RWPE1 (cell line): ENCODE measurements at regions not wholly inside any gene's neighbourhood (a gene's known extent, or its start where the extent isn't known, plus 50 kb on each side); places are given as distances from the start of the nearest gene placed in this dataset.

ENCODE experiments used
- CTCF ChIA-PET: fragments of 350-600 bp; sonication (Branson Sonifier 250); formaldehyde crosslinking; extraction: SDS; loops from one replicate; lab custom pipeline; 2021; lab: Yijun Ruan, JAX
- POLR2A ChIA-PET: fragments of 400-600 bp; formaldehyde crosslinking; extraction: SDS; loops from one replicate; lab custom pipeline; 2020; ENCODE audit warnings: antibody characterized with exemption; ENCODE audit not compliant: low non-redundant PET; lab: Yijun Ruan, JAX
- DNase-seq: peaks from one replicate; pipeline ENCODE4 v3.0.0; 2012; ENCODE audit warnings: low spot score
- H3K27ac ChIP-seq: fragments of 450-650 bp; 2 replicates; pipeline ENCODE4 v1.5.1; 2017
- CTCF ChIP-seq: fragments of 450-650 bp; conservative IDR thresholded peaks from 2 replicates; pipeline ENCODE4 v1.5.1; 2017; ENCODE audit warnings: low read depth, mild to moderate bottlenecking

- CTCF ChIA-PET = no interaction called here
- POLR2A ChIA-PET = no interaction called here
- no peak for TF ChIP-seq CTCF
- DNase-seq = no peak
- no peak overlapping the region for H3K27ac ChIP-seq
These were observed 1531.8 kb downstream of the PCDH7 start for GRCh38 chr4:32251926-32252325.

GRCh38 chr4:32254216-32254615 lies 1534.0 kb downstream of the PCDH7 start:
- no peak for DNase-seq
- TF ChIP-seq CTCF = no peak
- ChIA-PET CTCF (no interaction called here), POLR2A (no interaction called here)
- H3K27ac ChIP-seq = no peak overlapping the region

- H3K27ac ChIP-seq = no peak overlapping the region
- ChIA-PET POLR2A (no interaction called here), CTCF (no interaction called here)
- DNase-seq = no peak
- TF ChIP-seq CTCF = no peak
These were observed 1538.8 kb downstream of the PCDH7 start for GRCh38 chr4:32258986-32259385.

- H3K27ac ChIP-seq = no peak overlapping the region
- TF ChIP-seq CTCF = no peak
- CTCF ChIA-PET = no interaction called here
- DNase-seq = no peak
- POLR2A ChIA-PET = no interaction called here
These were observed 1541.0 kb downstream of the PCDH7 start for GRCh38 chr4:32261196-32261595.

- POLR2A ChIA-PET = no interaction called here
- peak; percentile 2 for DNase-seq
- CTCF ChIA-PET = no interaction called here
These were observed 1548.7 kb downstream of the PCDH7 start for GRCh38 chr4:32268863-32269262.

GRCh38 chr4:32290102-32290501 lies 1569.9 kb downstream of the PCDH7 start:
- CTCF ChIA-PET = no interaction called here
- H3K27ac ChIP-seq = no peak overlapping the region
- no peak for TF ChIP-seq CTCF
- POLR2A ChIA-PET = no interaction called here
- no peak for DNase-seq

More at GRCh38 chr4:32268863-32269262, 1548.7 kb downstream of the PCDH7 start:
- TF ChIP-seq CTCF = 0 out of 2 replicates have a peak, but pooled peaks have one; percentile 9
- no peak overlapping the region for H3K27ac ChIP-seq

GRCh38 chr4:32318926-32319325 lies 1598.8 kb downstream of the PCDH7 start:
- H3K27ac ChIP-seq = no peak overlapping the region
- TF ChIP-seq CTCF = no peak
- CTCF ChIA-PET = no interaction called here
- POLR2A ChIA-PET = no interaction called here
- no peak for DNase-seq
